Amniotic stem cell (primary cell): ENCODE measurements at regions not wholly inside any gene's neighbourhood (a gene's known extent, or its start where the extent isn't known, plus 50 kb on each side); places are given as distances from the start of the nearest gene placed in this dataset.

Source experiments
- DNase-seq: peaks from one replicate; lab custom pipeline; 2025; lab: John Stamatoyannopoulos, UW

- no peak for DNase-seq
These were observed 50.9 kb upstream of the ETV3 start for GRCh38 chr1:157189096-157189495.
